GM23338 (cell line): ENCODE measurements at regions not wholly inside any gene's neighbourhood (a gene's known extent, or its start where the extent isn't known, plus 50 kb on each side); places are given as distances from the start of the nearest gene placed in this dataset.
A peak's percentile ranks its signal among the peaks of the same experiment; 100 is the strongest.

Experiments
- CREB1 ChIP-seq: fragments of 250-450 bp; sonication (Bioruptor Pico); IDR thresholded peaks from 2 replicates; pipeline ENCODE4 v1.5.0; 2020; ENCODE audit warnings: low read depth, mild to moderate bottlenecking, moderate library complexity
- CTCF ChIP-seq, 2 experiments: fragments of 200-600 bp in 1 of 2; sonication (generic) in 1 of 2; conservative IDR thresholded peaks; 2 replicates each; pipeline versions ENCODE4 v1.5.1 to v1.6.1; 2016 to 2017; ENCODE audit warnings: antibody characterized with exemption in 2 of 2, low read depth in 2 of 2, mild to moderate bottlenecking in 2 of 2, moderate library complexity in 1 of 2
- ETS1 ChIP-seq: IDR thresholded peaks from 2 replicates; pipeline ENCODE4 v1.6.1; 2016; ENCODE audit warnings: antibody characterized with exemption
- EZH2 ChIP-seq: fragments of 200-600 bp; sonication (generic); IDR thresholded peaks from one replicate; pipeline ENCODE4 v1.8.0; 2017; ENCODE audit warnings: antibody characterized with exemption, mild to moderate bottlenecking, low read depth; ENCODE audit not compliant: unreplicated experiment
- EZH2phosphoT487 ChIP-seq: fragments of 200-600 bp; sonication (generic); IDR thresholded peaks from one replicate; pipeline ENCODE4 v1.8.1; 2018; ENCODE audit warnings: antibody characterized with exemption; ENCODE audit not compliant: unreplicated experiment
- JUNB ChIP-seq: IDR thresholded peaks from one replicate; pipeline ENCODE4 v1.6.1; 2016; ENCODE audit warnings: antibody characterized with exemption; ENCODE audit not compliant: unreplicated experiment
- POLR2AphosphoS5 ChIP-seq: IDR thresholded peaks from 2 replicates; pipeline ENCODE4 v1.6.1; 2016; ENCODE audit warnings: antibody characterized with exemption, low read depth
- REST ChIP-seq: IDR thresholded peaks from one replicate; pipeline ENCODE4 v1.6.1; 2018; ENCODE audit warnings: antibody characterized with exemption; ENCODE audit not compliant: unreplicated experiment
- STAT1 ChIP-seq: IDR thresholded peaks from one replicate; pipeline ENCODE4 v1.6.1; 2016; ENCODE audit warnings: antibody characterized with exemption; ENCODE audit not compliant: unreplicated experiment
- ZNF114 ChIP-seq: fragments of 250-450 bp; sonication (Bioruptor Pico); IDR thresholded peaks from 2 replicates; pipeline ENCODE4 v1.5.0; 2020; ENCODE audit warnings: mild to moderate bottlenecking, moderate library complexity
- ZNF331 ChIP-seq: fragments of 250-450 bp; sonication (Bioruptor Pico); IDR thresholded peaks from 2 replicates; pipeline ENCODE4 v1.5.0; 2020; ENCODE audit warnings: low read depth, mild to moderate bottlenecking, moderate library complexity
- ZNF462 ChIP-seq: fragments of 250-450 bp; sonication (Bioruptor Pico); IDR thresholded peaks from 2 replicates; pipeline ENCODE4 v1.5.0; 2020; ENCODE audit warnings: mild to moderate bottlenecking, moderate library complexity

- TF ChIP-seq EZH2 = no peak
- no peak for TF ChIP-seq POLR2AphosphoS5
- TF ChIP-seq CTCF (conservative IDR thresholded peaks at IDR 0.05; ENCODE audit: low read depth in 2 of 2) = no peak
- no peak for TF ChIP-seq EZH2phosphoT487
- TF ChIP-seq REST = no peak
- no peak for TF ChIP-seq JUNB
- 0 out of 2 replicates have a peak, but pooled peaks have one; percentile 2 for TF ChIP-seq CREB1 (CRISPR knock-in tag)
- no peak for TF ChIP-seq ZNF331
- no peak for TF ChIP-seq ZNF462
- TF ChIP-seq ZNF114 = no peak
- no peak for TF ChIP-seq STAT1
- TF ChIP-seq ETS1 = no peak
Observed at GRCh38 chr1:161420763-161421455, 53.2 kb upstream of the CFAP126 start.
